Skeletal muscle cell (primary cell): ENCODE measurements at regions not wholly inside any gene's neighbourhood (a gene's known extent, or its start where the extent isn't known, plus 50 kb on each side); places are given as distances from the start of the nearest gene placed in this dataset.

ENCODE experiments used
- DNase-seq: peaks from one replicate; pipeline ENCODE4 v3.0.0-alpha.2; 2010; ENCODE audit warnings: low read depth
- H3K4me3 ChIP-seq: 2 replicates; pipeline ENCODE4 v1.5.1; 2011; ENCODE audit warnings: low read depth, mild to moderate bottlenecking, control low read depth, low read length, moderate library complexity

DNA sequence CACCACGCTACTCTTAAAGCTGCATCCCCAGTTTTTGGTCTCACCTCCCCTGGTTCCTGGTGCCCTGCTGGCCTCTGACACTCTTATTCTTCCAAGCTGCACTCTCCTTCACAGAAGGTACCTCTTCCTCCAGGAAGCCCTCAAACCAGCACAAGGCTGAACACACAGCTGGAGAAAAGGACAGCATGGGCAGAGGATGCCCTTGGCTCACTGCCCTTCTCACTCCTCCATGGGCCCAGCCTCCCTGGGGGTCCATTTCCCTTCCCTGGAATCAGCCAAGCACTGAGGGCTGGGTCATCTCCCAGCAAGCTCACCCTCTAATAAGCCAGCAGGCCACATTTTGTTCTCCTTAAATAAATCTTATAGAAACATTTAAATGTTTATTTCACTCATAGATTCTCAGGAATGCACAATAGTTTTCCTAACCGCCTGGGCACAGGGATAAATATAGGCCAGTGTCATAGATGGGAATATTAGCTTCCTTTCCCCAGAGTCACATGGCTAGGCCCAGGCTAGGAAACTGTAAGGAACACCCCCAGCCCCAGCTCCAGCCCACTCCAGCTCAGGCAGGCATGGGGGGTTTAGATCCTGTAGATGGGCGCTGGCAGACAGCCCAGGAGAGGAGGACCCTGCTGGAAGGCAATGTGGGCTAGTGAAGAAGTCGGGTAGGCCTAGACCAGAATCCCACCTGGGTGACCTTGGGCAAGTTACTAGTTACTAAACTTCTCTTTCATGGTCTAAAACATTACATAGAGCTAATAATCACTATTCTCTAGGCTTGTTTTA, 51.5 kb downstream of the IRAG1 start:
- DNase-seq = no peak
- no peak overlapping the region for H3K4me3 ChIP-seq

- no peak overlapping the region for H3K4me3 ChIP-seq
- no peak for DNase-seq
Measured at GRCh38 chr11:10641177-10641911, 52.2 kb downstream of the IRAG1 start.

DNA sequence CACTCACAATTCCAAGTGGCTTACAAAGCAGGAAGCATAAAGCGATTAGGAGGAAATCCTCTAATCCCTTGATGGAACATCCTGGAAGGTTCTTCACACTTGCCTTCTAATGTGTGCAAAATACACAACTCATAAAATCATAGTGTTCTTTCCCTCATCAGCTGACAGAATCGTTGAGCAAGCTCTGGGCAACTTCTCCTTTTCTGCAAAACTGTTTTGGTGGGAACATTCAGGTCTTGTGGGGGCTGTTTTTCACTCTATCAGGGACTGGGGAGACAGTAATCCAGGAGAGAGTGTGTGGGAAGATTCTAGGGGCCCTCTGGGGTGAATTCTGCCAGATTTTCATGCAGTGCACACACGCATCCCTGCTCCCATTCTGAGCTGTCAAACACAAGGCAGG, 53.2 kb downstream of the IRAG1 start:
- DNase-seq = no peak
- no peak overlapping the region for H3K4me3 ChIP-seq

- no peak for DNase-seq
- no peak overlapping the region for H3K4me3 ChIP-seq
Measured at GRCh38 chr11:10639350-10639749, 54.2 kb downstream of the IRAG1 start.

DNA sequence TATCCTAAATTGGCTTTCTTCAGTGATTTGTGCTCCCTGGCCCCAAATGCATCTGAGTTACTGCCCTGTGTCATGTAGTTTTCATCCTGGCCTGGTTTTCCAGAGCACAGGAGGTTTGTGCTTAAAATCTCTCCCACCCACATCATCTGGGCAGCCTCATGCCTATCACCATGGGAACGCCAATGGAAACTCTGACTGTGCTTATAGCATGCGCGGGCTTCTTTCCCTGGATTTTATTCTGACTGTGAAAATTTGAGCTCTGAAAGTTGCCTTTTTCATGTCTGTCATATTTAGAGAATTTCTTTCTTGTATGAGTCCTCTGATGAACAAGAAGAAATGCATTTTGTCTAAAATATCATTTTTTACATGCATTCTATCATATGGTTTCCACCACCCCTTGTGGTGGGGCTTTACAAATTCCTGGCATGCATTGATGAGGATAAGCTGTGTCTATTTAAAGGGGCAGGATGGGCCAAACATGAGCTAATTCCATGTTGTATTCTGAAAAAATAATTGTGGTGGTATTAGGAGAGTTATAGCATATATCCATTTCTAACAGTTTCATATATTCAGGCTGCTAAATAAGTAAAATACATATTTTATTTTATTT, 55.1 kb downstream of the IRAG1 start:
- peak; percentile 21 for DNase-seq
- no peak overlapping the region for H3K4me3 ChIP-seq

DNA sequence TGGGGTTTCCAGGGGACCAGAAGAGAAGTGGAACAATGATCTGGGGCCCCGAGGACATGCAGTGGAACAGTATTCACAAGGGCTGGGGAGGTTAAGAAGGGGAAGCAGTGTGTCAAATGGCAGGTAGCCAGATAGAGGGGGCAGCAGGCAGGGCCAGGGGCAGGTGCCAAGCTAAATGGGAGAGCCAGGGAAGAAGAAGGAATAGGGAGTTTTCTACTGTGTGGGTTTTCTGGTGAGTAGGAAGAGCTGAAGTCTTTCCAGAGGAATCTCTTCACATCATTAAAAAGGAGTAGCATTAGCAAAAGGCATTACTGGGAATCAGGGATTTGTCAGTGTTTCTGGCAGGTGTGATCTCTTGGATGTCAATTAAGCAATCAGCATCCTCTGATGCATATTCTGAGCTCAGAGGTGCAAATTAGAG, 55.8 kb downstream of the IRAG1 start:
- DNase-seq = no peak
- H3K4me3 ChIP-seq = no peak overlapping the region

DNA sequence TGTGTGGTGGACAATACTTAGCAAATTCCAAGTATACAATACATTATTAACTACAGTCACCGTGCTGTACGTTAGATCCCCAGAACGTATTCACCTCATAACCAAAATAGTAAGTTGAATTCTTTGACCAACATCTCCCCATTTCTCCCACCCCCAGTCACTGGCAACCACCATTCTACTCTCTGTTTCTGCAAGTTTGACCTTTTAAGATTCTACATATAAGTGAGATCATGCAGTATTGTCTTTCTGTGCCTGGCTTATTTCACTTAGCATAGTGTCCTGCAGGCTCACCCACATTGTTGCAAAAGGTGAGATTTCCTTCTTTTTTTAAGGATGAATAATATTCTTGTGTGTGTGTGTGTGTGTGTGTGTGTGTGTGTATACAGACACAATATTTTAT, 59.1 kb downstream of the IRAG1 start:
- DNase-seq = no peak
- no peak overlapping the region for H3K4me3 ChIP-seq

DNA sequence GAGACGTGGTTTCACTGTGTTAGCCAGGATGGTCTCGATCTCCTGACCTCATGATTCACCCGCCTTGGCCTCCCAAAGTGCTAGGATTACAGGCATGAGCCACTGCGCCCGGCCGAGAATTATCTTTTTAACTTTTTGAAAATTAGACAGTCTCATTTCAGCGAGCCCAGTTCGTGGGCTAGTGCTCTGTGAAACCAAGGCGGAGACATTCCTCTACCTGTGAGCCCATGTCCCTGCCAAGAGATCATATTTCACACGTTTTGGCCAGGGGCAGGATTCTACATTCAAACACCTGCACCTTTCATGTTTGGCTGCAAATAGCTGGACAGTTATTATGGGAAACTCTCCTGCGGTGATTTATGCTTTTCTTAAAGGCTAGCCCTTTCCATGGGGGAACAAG, 60.3 kb downstream of the IRAG1 start:
- no peak for DNase-seq
- no peak overlapping the region for H3K4me3 ChIP-seq

- no peak for DNase-seq
Measured at GRCh38 chr11:10632483-10632882, 61.1 kb downstream of the IRAG1 start.

DNA sequence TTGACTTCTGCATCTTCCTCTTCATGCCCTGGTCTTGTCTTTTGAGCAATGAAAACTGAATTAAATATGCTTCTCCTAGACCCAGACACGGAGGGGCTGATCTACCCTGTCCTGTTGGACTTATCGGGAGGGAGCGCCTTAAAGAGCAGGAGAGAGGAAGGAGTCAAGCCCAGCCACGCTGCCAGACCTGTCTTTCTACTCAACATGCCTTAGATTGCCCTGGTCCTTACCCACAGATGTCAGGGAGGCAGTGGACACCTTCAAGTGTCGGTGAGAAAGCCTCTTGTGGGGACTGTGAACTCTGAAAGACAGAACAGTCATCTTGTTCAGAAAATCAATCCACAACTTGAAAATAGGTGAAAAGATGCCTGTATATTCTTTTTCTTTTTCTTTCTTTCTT, 61.8 kb downstream of the IRAG1 start:
- DNase-seq = no peak
- H3K4me3 ChIP-seq = no peak overlapping the region

More at GRCh38 chr11:10632483-10632882, 61.1 kb downstream of the IRAG1 start:
- H3K4me3 ChIP-seq = no peak overlapping the region

GRCh38 chr11:10629411-10630002, 61.0 kb upstream of the LYVE1 start:
- DNase-seq = no peak
- H3K4me3 ChIP-seq = no peak overlapping the region

GRCh38 chr11:10628508-10629236, 60.2 kb upstream of the LYVE1 start:
- no peak overlapping the region for H3K4me3 ChIP-seq
- DNase-seq = no peak

GRCh38 chr11:10627816-10628215, 59.4 kb upstream of the LYVE1 start:
- DNase-seq = no peak
- H3K4me3 ChIP-seq = no peak overlapping the region

GRCh38 chr11:10627291-10627690, 58.8 kb upstream of the LYVE1 start:
- no peak overlapping the region for H3K4me3 ChIP-seq
- DNase-seq = no peak

DNA sequence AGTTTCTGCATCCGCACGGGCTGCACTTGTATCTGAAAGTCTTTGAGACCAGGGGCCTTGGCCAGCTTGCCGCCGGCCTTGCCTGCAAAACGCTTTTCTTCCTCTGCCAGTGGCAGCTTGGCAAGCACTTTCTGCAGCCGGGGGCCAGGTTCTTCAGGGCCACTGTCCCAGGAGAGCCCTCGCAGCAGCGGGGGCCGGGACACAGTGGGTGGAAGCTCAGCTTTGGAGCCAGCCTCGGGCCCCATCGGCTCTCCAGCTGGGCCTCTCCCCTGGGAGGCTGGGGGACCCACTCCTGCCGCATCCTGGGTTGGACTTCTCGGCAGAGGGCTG, 57.5 kb upstream of the LYVE1 start:
- DNase-seq = no peak
- H3K4me3 ChIP-seq = no peak overlapping the region

- no peak overlapping the region for H3K4me3 ChIP-seq
- DNase-seq = no peak
Measured at GRCh38 chr11:10625281-10625981, 57.0 kb upstream of the LYVE1 start.

GRCh38 chr11:10623797-10624761, 55.6 kb upstream of the LYVE1 start:
- no peak for DNase-seq
- no peak overlapping the region for H3K4me3 ChIP-seq
